ENCODE measurements at regions not wholly inside any gene's neighbourhood (a gene's known extent, or its start where the extent isn't known, plus 50 kb on each side); places are given as distances from the start of the nearest gene placed in this dataset.
"Not testable (repeated sequence)": the region's sequence is repeated elsewhere in the genome, so short reads cannot be mapped to it uniquely, and the experiment has no call there.

DNA sequence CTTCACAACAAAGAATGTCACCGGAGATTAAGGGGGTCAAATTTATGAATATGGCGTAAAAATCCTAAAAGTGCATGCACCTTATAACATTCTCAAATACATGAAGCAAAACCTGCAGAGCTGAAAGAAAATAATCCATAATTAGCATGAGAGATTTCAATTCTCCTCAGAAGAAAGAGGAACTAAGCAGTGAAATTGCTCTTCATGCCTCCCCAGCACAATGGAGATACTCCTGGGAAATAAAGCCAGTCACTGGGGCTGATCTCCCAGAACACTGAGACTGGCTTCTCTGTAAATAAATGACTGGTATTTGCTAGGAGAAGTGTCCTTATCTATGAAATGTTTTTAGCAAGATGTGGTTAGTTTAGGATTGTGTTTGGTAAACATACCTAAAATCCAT lies 68.1 kb downstream of the GOLGA6L6 start:
- TF ChIP-seq, protein P1, sequence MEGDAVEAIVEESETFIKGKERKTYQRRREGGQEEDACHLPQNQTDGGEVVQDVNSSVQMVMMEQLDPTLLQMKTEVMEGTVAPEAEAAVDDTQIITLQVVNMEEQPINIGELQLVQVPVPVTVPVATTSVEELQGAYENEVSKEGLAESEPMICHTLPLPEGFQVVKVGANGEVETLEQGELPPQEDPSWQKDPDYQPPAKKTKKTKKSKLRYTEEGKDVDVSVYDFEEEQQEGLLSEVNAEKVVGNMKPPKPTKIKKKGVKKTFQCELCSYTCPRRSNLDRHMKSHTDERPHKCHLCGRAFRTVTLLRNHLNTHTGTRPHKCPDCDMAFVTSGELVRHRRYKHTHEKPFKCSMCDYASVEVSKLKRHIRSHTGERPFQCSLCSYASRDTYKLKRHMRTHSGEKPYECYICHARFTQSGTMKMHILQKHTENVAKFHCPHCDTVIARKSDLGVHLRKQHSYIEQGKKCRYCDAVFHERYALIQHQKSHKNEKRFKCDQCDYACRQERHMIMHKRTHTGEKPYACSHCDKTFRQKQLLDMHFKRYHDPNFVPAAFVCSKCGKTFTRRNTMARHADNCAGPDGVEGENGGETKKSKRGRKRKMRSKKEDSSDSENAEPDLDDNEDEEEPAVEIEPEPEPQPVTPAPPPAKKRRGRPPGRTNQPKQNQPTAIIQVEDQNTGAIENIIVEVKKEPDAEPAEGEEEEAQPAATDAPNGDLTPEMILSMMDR (IDR thresholded peaks at IDR 0.05; ENCODE audit: low read depth, low read length, missing input control), result not testable (repeated sequence)
- TF ChIP-seq, protein P2, sequence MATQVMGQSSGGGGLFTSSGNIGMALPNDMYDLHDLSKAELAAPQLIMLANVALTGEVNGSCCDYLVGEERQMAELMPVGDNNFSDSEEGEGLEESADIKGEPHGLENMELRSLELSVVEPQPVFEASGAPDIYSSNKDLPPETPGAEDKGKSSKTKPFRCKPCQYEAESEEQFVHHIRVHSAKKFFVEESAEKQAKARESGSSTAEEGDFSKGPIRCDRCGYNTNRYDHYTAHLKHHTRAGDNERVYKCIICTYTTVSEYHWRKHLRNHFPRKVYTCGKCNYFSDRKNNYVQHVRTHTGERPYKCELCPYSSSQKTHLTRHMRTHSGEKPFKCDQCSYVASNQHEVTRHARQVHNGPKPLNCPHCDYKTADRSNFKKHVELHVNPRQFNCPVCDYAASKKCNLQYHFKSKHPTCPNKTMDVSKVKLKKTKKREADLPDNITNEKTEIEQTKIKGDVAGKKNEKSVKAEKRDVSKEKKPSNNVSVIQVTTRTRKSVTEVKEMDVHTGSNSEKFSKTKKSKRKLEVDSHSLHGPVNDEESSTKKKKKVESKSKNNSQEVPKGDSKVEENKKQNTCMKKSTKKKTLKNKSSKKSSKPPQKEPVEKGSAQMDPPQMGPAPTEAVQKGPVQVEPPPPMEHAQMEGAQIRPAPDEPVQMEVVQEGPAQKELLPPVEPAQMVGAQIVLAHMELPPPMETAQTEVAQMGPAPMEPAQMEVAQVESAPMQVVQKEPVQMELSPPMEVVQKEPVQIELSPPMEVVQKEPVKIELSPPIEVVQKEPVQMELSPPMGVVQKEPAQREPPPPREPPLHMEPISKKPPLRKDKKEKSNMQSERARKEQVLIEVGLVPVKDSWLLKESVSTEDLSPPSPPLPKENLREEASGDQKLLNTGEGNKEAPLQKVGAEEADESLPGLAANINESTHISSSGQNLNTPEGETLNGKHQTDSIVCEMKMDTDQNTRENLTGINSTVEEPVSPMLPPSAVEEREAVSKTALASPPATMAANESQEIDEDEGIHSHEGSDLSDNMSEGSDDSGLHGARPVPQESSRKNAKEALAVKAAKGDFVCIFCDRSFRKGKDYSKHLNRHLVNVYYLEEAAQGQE (IDR thresholded peaks at IDR 0.05), result not testable (repeated sequence)
- TF ChIP-seq, protein P3, sequence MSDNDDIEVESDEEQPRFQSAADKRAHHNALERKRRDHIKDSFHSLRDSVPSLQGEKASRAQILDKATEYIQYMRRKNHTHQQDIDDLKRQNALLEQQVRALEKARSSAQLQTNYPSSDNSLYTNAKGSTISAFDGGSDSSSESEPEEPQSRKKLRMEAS (IDR thresholded peaks at IDR 0.05), result not testable (repeated sequence)
- TF ChIP-seq, protein P4, sequence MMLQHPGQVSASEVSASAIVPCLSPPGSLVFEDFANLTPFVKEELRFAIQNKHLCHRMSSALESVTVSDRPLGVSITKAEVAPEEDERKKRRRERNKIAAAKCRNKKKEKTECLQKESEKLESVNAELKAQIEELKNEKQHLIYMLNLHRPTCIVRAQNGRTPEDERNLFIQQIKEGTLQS (IDR thresholded peaks at IDR 0.05), result not testable (repeated sequence)
- not testable (repeated sequence) for TF ChIP-seq GABPA (IDR thresholded peaks at IDR 0.05 in 1 of 2, conservative IDR thresholded peaks at IDR 0.05 in 1 of 2); EGR1 (IDR thresholded peaks at IDR 0.05; ENCODE audit: low read depth in 2 of 2); YY1 (IDR thresholded peaks at IDR 0.05); TAF1 (conservative IDR thresholded peaks at IDR 0.05); RAD21 (IDR thresholded peaks at IDR 0.05); SP1 (IDR thresholded peaks at IDR 0.05); JUND (IDR thresholded peaks at IDR 0.05); RXRA (IDR thresholded peaks at IDR 0.05); HNF4A (conservative IDR thresholded peaks at IDR 0.05)
- TF ChIP-seq, protein P5, sequence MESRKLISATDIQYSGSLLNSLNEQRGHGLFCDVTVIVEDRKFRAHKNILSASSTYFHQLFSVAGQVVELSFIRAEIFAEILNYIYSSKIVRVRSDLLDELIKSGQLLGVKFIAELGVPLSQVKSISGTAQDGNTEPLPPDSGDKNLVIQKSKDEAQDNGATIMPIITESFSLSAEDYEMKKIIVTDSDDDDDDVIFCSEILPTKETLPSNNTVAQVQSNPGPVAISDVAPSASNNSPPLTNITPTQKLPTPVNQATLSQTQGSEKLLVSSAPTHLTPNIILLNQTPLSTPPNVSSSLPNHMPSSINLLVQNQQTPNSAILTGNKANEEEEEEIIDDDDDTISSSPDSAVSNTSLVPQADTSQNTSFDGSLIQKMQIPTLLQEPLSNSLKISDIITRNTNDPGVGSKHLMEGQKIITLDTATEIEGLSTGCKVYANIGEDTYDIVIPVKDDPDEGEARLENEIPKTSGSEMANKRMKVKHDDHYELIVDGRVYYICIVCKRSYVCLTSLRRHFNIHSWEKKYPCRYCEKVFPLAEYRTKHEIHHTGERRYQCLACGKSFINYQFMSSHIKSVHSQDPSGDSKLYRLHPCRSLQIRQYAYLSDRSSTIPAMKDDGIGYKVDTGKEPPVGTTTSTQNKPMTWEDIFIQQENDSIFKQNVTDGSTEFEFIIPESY (IDR thresholded peaks at IDR 0.05), result not testable (repeated sequence)

Measured in liver (tissue), 3 donors.